CD4-positive, CD25-positive, alpha-beta regulatory T cell (primary cell): ENCODE measurements at regions not wholly inside any gene's neighbourhood (a gene's known extent, or its start where the extent isn't known, plus 50 kb on each side); places are given as distances from the start of the nearest gene placed in this dataset.

ENCODE experiments used
- ATAC-seq, 2 donors: fragments of 150-1000 bp; cut with Tn5 transposase; one replicate each; pipeline ENCODE4 v1.10.0; 2021; ENCODE audit warnings: low read depth in 2 of 2, moderate number of reproducible peaks in 2 of 2, moderate library complexity in 1 of 2
- DNase-seq, 3 donors: peaks; one replicate each; pipeline versions ENCODE4 v3.0.0 to v3.0.0-alpha.2; 2012 to 2022; ENCODE audit warnings: mixed read lengths in 1 of 3
- H3K27ac ChIP-seq: one replicate; pipeline ENCODE4 v1.7.0; 2013; ENCODE audit warnings: mild to moderate bottlenecking, low read length; ENCODE audit not compliant: insufficient read depth, poor library complexity, severe bottlenecking
- H3K27me3 ChIP-seq: one replicate; pipeline ENCODE4 v1.7.0; 2013; ENCODE audit warnings: low read length; ENCODE audit not compliant: control insufficient read depth, insufficient read depth
- H3K36me3 ChIP-seq: one replicate; pipeline ENCODE4 v1.7.0; 2013; ENCODE audit warnings: mild to moderate bottlenecking, low read length, moderate library complexity; ENCODE audit not compliant: control insufficient read depth, insufficient read depth
- H3K4me1 ChIP-seq: 2 replicates; pipeline ENCODE4 v1.7.0; 2013; ENCODE audit warnings: mild to moderate bottlenecking, low read length; ENCODE audit not compliant: insufficient read depth, control insufficient read depth, poor library complexity, severe bottlenecking
- H3K4me3 ChIP-seq: one replicate; pipeline ENCODE4 v1.7.0; 2013; ENCODE audit warnings: low read depth, mild to moderate bottlenecking, low read length, moderate library complexity
- H3K9me3 ChIP-seq, 2 experiments: 1 replicate in 1 of 2; 2 replicates in 1 of 2; pipeline ENCODE4 v1.7.0; 2013; ENCODE audit warnings: low read length in 2 of 2, mild to moderate bottlenecking in 1 of 2, moderate library complexity in 1 of 2; ENCODE audit not compliant: control insufficient read depth in 2 of 2
- H3K27ac Mint-ChIP-seq, 3 donors: one replicate each; pipeline ENCODE4 v1.8.0; 2020 to 2022; ENCODE audit warnings: mild to moderate bottlenecking in 3 of 3, mixed read lengths in 3 of 3, moderate library complexity in 2 of 3
- H3K27me3 Mint-ChIP-seq: one replicate; pipeline ENCODE4 v1.8.0; 2022; ENCODE audit warnings: mild to moderate bottlenecking, mixed read lengths
- H3K36me3 Mint-ChIP-seq: one replicate; pipeline ENCODE4 v1.8.0; 2020; ENCODE audit warnings: mixed read lengths
- H3K4me1 Mint-ChIP-seq, 4 donors: one replicate each; pipeline ENCODE4 v1.8.0; 2020 to 2022; ENCODE audit warnings: mixed read lengths in 4 of 4, mild to moderate bottlenecking in 1 of 4
- H3K4me3 Mint-ChIP-seq, 4 donors: one replicate each; pipeline ENCODE4 v1.8.0; 2020 to 2022; ENCODE audit warnings: mild to moderate bottlenecking in 4 of 4, mixed read lengths in 4 of 4, moderate library complexity in 3 of 4
- H3K9me3 Mint-ChIP-seq, 7 donors: one replicate each; pipeline ENCODE4 v1.8.0; 2020 to 2022; ENCODE audit warnings: mixed read lengths in 7 of 7, mild to moderate bottlenecking in 3 of 7, moderate library complexity in 2 of 7

DNA sequence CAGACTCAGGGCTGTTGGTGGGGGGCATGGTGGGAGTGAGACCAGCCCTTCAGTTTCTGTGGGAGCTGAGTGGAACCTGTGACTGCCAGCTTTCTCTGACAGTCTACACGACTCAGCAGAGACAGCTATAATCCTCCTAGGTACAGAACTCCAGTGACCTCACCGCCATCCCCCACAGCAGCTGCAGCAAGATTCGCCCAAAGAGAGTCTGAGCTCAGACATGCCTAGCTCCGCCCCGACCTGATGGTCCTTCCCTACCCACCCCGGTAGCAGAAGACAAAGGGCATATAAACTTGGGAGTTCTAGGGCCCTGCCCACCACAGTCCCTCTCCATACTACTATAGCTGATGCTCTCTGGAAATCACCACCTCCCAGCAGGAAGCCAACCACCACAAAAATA, 500.1 kb downstream of the ETV1 start:
- Histone ChIP-seq H3K36me3 (no peaks in the 10 kb centered on the region), H3K27me3 (no peaks in the 10 kb centered on the region), H3K27ac (no peak overlapping the region), H3K4me1 (no peaks in the 10 kb centered on the region), H3K9me3 (peaks cover 0 to 4% of the 10 kb centered on the region in 2 experiments), H3K4me3 (no peak overlapping the region)
- Mint-ChIP-seq H3K4me1 (no peaks in the 10 kb centered on the region), H3K36me3 (no peaks in the 10 kb centered on the region), H3K27ac (no peak overlapping the region), H3K4me3 (no peak overlapping the region), H3K27me3 (no peaks in the 10 kb centered on the region), H3K9me3 (peaks cover 0 to 27% (median 7%) of the 10 kb centered on the region in 7 donors)
- DNase-seq = no peak
- no peak for ATAC-seq

GRCh38 chr7:13496976-13497375, 492.5 kb downstream of the ETV1 start:
- DNase-seq = no peak
- Mint-ChIP-seq H3K36me3 (no peaks in the 10 kb centered on the region), H3K27me3 (no peaks in the 10 kb centered on the region), H3K9me3 (peaks cover 0 to 14% (median 5%) of the 10 kb centered on the region in 7 donors), H3K27ac (no peak overlapping the region), H3K4me3 (no peak overlapping the region), H3K4me1 (no peaks in the 10 kb centered on the region)
- Histone ChIP-seq H3K27me3 (no peaks in the 10 kb centered on the region), H3K9me3 (no peaks in the 10 kb centered on the region), H3K36me3 (no peaks in the 10 kb centered on the region), H3K4me1 (no peaks in the 10 kb centered on the region), H3K4me3 (no peak overlapping the region), H3K27ac (no peak overlapping the region)
- no peak for ATAC-seq

- Mint-ChIP-seq H3K27me3 (no peaks in the 10 kb centered on the region), H3K4me1 (no peaks in the 10 kb centered on the region), H3K36me3 (no peaks in the 10 kb centered on the region), H3K4me3 (no peak overlapping the region), H3K27ac (no peak overlapping the region), H3K9me3 (peaks cover 0 to 20% (median 6%) of the 10 kb centered on the region in 7 donors)
- no peak for ATAC-seq
- Histone ChIP-seq H3K36me3 (no peaks in the 10 kb centered on the region), H3K9me3 (no peaks in the 10 kb centered on the region), H3K27me3 (no peaks in the 10 kb centered on the region), H3K4me3 (no peak overlapping the region), H3K27ac (no peak overlapping the region), H3K4me1 (no peaks in the 10 kb centered on the region)
- no peak for DNase-seq
Observed at GRCh38 chr7:13508586-13508985, 480.9 kb downstream of the ETV1 start.

GRCh38 chr7:13518738-13519137, 470.7 kb downstream of the ETV1 start:
- H3K27ac ChIP-seq = no peak overlapping the region
- H3K27me3 Mint-ChIP-seq = no peaks in the 10 kb centered on the region
- H3K4me3 ChIP-seq = no peak overlapping the region
- H3K9me3 Mint-ChIP-seq = peaks cover 0 to 25% (median 3%) of the 10 kb centered on the region in 7 donors
- H3K4me3 Mint-ChIP-seq = no peak overlapping the region
- DNase-seq = no peak
- no peaks in the 10 kb centered on the region for H3K4me1 Mint-ChIP-seq
- H3K36me3 Mint-ChIP-seq = no peaks in the 10 kb centered on the region
- H3K9me3 ChIP-seq = no peaks in the 10 kb centered on the region
- no peaks in the 10 kb centered on the region for H3K4me1 ChIP-seq
- no peaks in the 10 kb centered on the region for H3K27me3 ChIP-seq
- no peaks in the 10 kb centered on the region for H3K36me3 ChIP-seq
- no peak overlapping the region for H3K27ac Mint-ChIP-seq
- no peak for ATAC-seq

DNA sequence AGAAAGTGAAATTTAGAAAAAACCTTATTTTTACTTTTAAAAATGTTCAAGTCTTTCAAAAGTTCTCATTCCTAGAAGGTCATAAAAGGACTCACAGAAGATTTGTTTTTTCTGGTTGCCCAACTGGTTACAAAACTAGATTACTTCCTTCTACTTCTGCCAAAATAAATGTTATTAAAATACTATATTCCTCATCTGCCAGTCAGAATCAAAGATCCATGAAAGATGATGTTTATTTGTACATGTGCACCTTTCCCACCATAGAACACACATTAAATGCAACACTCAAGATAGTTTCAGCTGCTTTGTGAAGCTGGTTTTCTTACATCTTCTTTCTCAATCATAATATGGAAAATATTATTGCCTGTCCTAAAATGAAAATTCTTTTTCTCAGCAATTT, 465.4 kb downstream of the ETV1 start:
- no peaks in the 10 kb centered on the region for H3K36me3 Mint-ChIP-seq
- Histone ChIP-seq H3K27ac (no peak overlapping the region), H3K27me3 (no peaks in the 10 kb centered on the region), H3K9me3 (no peaks in the 10 kb centered on the region), H3K4me3 (no peak overlapping the region), H3K4me1 (no peaks in the 10 kb centered on the region), H3K36me3 (no peaks in the 10 kb centered on the region)
- no peaks in the 10 kb centered on the region for H3K4me1 Mint-ChIP-seq
- DNase-seq = no peak
- H3K27ac Mint-ChIP-seq = no peak overlapping the region
- ATAC-seq = no peak
- no peak overlapping the region for H3K4me3 Mint-ChIP-seq
- peaks cover 0 to 7% (median 0%) of the 10 kb centered on the region in 7 donors for H3K9me3 Mint-ChIP-seq
- no peaks in the 10 kb centered on the region for H3K27me3 Mint-ChIP-seq

DNA sequence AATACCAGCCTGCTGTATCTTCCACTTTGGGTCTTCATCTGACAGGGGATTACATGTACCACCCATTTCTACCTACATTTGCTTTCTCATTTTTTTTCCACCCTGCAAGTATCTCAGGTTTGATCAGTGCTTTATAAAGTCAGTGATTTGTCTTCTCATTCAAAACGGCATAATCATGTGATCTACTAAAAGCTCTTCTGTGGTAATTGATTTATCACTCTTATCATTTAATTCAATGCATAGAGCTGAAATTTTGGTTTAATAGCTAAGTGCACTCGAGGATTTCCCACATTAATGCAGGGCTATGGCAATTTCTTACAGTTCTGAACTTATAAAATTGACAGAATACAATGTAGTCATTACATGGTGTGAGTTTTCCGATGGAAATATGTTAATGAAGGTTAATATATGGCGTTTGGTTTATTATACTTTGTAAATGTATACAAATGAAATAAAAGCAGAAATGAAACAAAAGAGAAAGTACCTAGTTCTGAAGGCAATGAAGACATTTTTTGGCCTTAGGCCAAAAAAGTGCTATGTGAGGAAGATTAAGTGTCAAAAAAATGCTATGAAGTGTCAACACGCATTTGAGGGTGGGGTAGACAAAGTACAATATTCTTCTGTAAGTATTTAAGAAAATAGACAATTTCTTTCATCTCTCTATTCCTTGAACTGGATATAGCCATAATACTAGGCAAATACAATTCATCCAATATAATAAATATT, 457.3 kb downstream of the ETV1 start:
- ATAC-seq (no peak), DNase-seq (no peak)
- Mint-ChIP-seq H3K36me3 (no peaks in the 10 kb centered on the region), H3K4me3 (no peak overlapping the region), H3K4me1 (no peaks in the 10 kb centered on the region), H3K27me3 (no peaks in the 10 kb centered on the region), H3K27ac (no peak overlapping the region), H3K9me3 (no peaks in the 10 kb centered on the region)
- H3K9me3 ChIP-seq = no peaks in the 10 kb centered on the region
- no peak overlapping the region for H3K4me3 ChIP-seq
- H3K36me3 ChIP-seq = no peaks in the 10 kb centered on the region
- H3K27me3 ChIP-seq = no peaks in the 10 kb centered on the region
- no peaks in the 10 kb centered on the region for H3K4me1 ChIP-seq
- no peak overlapping the region for H3K27ac ChIP-seq

DNA sequence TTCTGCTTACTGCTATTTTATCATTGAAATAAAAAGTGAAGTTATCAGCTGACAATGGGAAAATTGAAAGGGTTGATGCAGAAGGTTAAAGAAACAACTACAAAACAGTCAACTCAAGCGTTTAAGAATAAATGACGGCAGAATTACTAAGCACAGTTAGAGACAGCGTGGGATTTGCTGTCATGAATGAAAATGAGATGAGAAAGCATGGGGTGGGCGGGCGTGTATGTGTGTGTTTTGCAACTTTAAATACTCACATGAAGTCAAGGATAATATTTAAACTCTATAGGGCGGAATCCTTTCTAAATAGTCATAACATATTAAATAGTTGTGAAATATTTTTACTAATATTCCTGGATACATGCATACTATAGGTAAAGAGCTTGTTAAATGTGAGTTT, 450.8 kb downstream of the ETV1 start:
- H3K4me3 ChIP-seq = no peak overlapping the region
- peaks cover 0 to 4% (median 0%) of the 10 kb centered on the region in 7 donors for H3K9me3 Mint-ChIP-seq
- DNase-seq (no peak), ATAC-seq (no peak)
- H3K27me3 Mint-ChIP-seq = no peaks in the 10 kb centered on the region
- H3K4me3 Mint-ChIP-seq = no peak overlapping the region
- no peaks in the 10 kb centered on the region for H3K27me3 ChIP-seq
- no peaks in the 10 kb centered on the region for H3K36me3 Mint-ChIP-seq
- no peak overlapping the region for H3K27ac ChIP-seq
- no peaks in the 10 kb centered on the region for H3K9me3 ChIP-seq
- no peaks in the 10 kb centered on the region for H3K4me1 ChIP-seq
- no peak overlapping the region for H3K27ac Mint-ChIP-seq
- no peaks in the 10 kb centered on the region for H3K36me3 ChIP-seq
- H3K4me1 Mint-ChIP-seq = no peaks in the 10 kb centered on the region

- H3K9me3 ChIP-seq = no peaks in the 10 kb centered on the region
- Mint-ChIP-seq H3K4me1 (no peaks in the 10 kb centered on the region), H3K27me3 (no peaks in the 10 kb centered on the region), H3K9me3 (peaks cover 0 to 4% (median 0%) of the 10 kb centered on the region in 7 donors), H3K27ac (no peak overlapping the region), H3K36me3 (no peaks in the 10 kb centered on the region), H3K4me3 (no peak overlapping the region)
- H3K4me1 ChIP-seq = no peaks in the 10 kb centered on the region
- no peak for DNase-seq
- H3K27ac ChIP-seq = no peak overlapping the region
- H3K36me3 ChIP-seq = no peaks in the 10 kb centered on the region
- no peaks in the 10 kb centered on the region for H3K27me3 ChIP-seq
- no peak for ATAC-seq
- H3K4me3 ChIP-seq = no peak overlapping the region
Observed at GRCh38 chr7:13540429-13540828, 449.0 kb downstream of the ETV1 start.
